ENCODE measurements at regions not wholly inside any gene's neighbourhood (a gene's known extent, or its start where the extent isn't known, plus 50 kb on each side); places are given as distances from the start of the nearest gene placed in this dataset.
"Not testable (repeated sequence)": the region's sequence is repeated elsewhere in the genome, so short reads cannot be mapped to it uniquely, and the experiment has no call there.

- Histone ChIP-seq H3K4me3 (ENCODE audit: low read length in 2 of 2) (no peak overlapping the region), H3K4me1 (ENCODE audit: control insufficient read depth in 2 of 2, insufficient read depth in 2 of 2, low read length in 2 of 2) (no peaks in the 10 kb centered on the region), H3K27ac (ENCODE audit: low read depth in 2 of 2, low read length in 2 of 2) (no peak overlapping the region), H3K9me3 (ENCODE audit: control insufficient read depth in 2 of 2, low read length in 2 of 2) (no peaks in the 10 kb centered on the region), H3K27me3 (ENCODE audit: control insufficient read depth in 2 of 2, insufficient read depth in 2 of 2, low read length in 2 of 2) (no peaks in the 10 kb centered on the region), H3K36me3 (ENCODE audit: control insufficient read depth in 2 of 2, insufficient read depth in 2 of 2, low read length in 2 of 2) (no peaks in the 10 kb centered on the region), H3K9ac (ENCODE audit: low read depth in 1 of 2, low read length in 2 of 2) (no peak overlapping the region)
Observed at GRCh38 chr7:108652886-108653285, 83.2 kb downstream of the DNAJB9 start.

DNA sequence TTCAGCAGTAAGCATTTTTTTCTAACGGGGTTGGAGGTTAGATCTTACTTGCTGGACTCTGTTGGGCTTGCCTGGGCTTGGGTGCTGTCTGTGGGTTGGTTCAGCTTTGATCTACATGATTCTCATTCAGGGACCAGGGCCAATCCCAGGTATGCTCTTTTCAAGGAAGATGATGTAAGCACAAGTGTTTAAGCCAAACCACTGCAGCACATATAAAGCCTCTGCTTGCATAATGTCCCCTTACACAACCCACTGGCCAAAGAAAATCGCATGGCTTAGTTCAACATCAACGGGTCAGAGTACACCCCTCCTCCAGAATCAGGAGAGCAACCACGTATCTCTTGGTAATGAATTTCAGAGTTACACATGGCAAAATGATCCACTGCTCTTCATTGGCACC lies 83.9 kb downstream of the DNAJB9 start:
- no peaks in the 10 kb centered on the region for H3K27me3 ChIP-seq (ENCODE audit: control insufficient read depth in 2 of 2, insufficient read depth in 2 of 2, low read length in 2 of 2)
- H3K9ac ChIP-seq (ENCODE audit: low read depth in 1 of 2, low read length in 2 of 2) = no peak overlapping the region
- H3K9me3 ChIP-seq (ENCODE audit: control insufficient read depth in 2 of 2, low read length in 2 of 2) = no peaks in the 10 kb centered on the region
- no peak overlapping the region for H3K4me3 ChIP-seq (ENCODE audit: low read length in 2 of 2)
- H3K36me3 ChIP-seq (ENCODE audit: control insufficient read depth in 2 of 2, insufficient read depth in 2 of 2, low read length in 2 of 2) = no peaks in the 10 kb centered on the region
- H3K4me1 ChIP-seq (ENCODE audit: control insufficient read depth in 2 of 2, insufficient read depth in 2 of 2, low read length in 2 of 2) = no peaks in the 10 kb centered on the region
- H3K27ac ChIP-seq (ENCODE audit: low read depth in 2 of 2, low read length in 2 of 2) = no peak overlapping the region

GRCh38 chr7:108657140-108657726 lies 87.6 kb downstream of the DNAJB9 start:
- not testable (repeated sequence) for H3K4me3 ChIP-seq (ENCODE audit: low read length in 2 of 2); H3K36me3 ChIP-seq (ENCODE audit: control insufficient read depth in 2 of 2, insufficient read depth in 2 of 2, low read length in 2 of 2); H3K27me3 ChIP-seq (ENCODE audit: control insufficient read depth in 2 of 2, insufficient read depth in 2 of 2, low read length in 2 of 2); H3K4me1 ChIP-seq (ENCODE audit: control insufficient read depth in 2 of 2, insufficient read depth in 2 of 2, low read length in 2 of 2); H3K27ac ChIP-seq (ENCODE audit: low read depth in 2 of 2, low read length in 2 of 2); H3K9ac ChIP-seq (ENCODE audit: low read depth in 1 of 2, low read length in 2 of 2); H3K9me3 ChIP-seq (ENCODE audit: control insufficient read depth in 2 of 2, low read length in 2 of 2)

DNA sequence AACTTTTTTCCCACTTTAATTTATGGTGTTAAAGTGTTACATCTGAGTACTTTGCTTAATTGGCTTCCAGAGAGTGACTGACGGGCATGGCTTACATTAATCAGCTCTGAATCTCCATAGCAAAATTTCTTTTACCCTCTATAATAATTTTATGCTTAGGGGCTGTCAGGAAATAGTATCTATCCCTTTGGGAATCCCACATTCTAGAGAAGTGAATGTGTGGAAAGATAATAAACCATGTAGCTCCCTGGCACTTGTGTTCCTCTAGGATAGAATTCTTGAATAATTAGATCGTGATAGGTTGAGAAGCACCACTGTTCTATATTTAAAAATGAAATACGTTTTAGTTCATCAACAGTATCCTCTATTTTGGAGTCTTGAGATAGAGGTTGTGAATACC lies 89.6 kb downstream of the DNAJB9 start:
- Histone ChIP-seq H3K9ac (ENCODE audit: low read depth in 1 of 2, low read length in 2 of 2) (no peak overlapping the region), H3K27ac (ENCODE audit: low read depth in 2 of 2, low read length in 2 of 2) (no peak overlapping the region), H3K27me3 (ENCODE audit: control insufficient read depth in 2 of 2, insufficient read depth in 2 of 2, low read length in 2 of 2) (no peaks in the 10 kb centered on the region), H3K9me3 (ENCODE audit: control insufficient read depth in 2 of 2, low read length in 2 of 2) (no peaks in the 10 kb centered on the region), H3K36me3 (ENCODE audit: control insufficient read depth in 2 of 2, insufficient read depth in 2 of 2, low read length in 2 of 2) (no peaks in the 10 kb centered on the region), H3K4me1 (ENCODE audit: control insufficient read depth in 2 of 2, insufficient read depth in 2 of 2, low read length in 2 of 2) (no peaks in the 10 kb centered on the region), H3K4me3 (ENCODE audit: low read length in 2 of 2) (no peak overlapping the region)

DNA sequence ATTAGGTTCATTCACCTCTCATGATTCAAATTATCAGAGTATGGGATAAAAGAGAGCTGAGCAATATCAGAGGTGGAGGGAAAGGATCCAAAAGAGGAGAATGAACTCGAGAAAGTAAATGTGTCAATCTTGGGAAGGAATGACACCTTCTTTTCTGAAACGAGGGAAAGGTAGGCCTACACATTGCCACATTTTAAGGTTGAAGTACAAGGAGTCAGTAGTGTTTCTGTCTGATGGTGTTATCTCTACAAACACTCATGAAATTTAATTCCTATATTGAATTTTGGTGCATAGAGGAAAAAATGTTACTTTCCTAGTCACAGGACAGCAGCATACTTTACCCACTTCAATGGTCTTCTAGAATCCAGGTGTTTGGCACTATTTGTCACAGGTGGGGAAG lies 90.2 kb downstream of the DNAJB9 start:
- Histone ChIP-seq H3K4me1 (ENCODE audit: control insufficient read depth in 2 of 2, insufficient read depth in 2 of 2, low read length in 2 of 2) (no peaks in the 10 kb centered on the region), H3K27me3 (ENCODE audit: control insufficient read depth in 2 of 2, insufficient read depth in 2 of 2, low read length in 2 of 2) (no peaks in the 10 kb centered on the region), H3K9ac (ENCODE audit: low read depth in 1 of 2, low read length in 2 of 2) (no peak overlapping the region), H3K4me3 (ENCODE audit: low read length in 2 of 2) (no peak overlapping the region), H3K36me3 (ENCODE audit: control insufficient read depth in 2 of 2, insufficient read depth in 2 of 2, low read length in 2 of 2) (no peaks in the 10 kb centered on the region), H3K27ac (ENCODE audit: low read depth in 2 of 2, low read length in 2 of 2) (no peak overlapping the region), H3K9me3 (ENCODE audit: control insufficient read depth in 2 of 2, low read length in 2 of 2) (no peaks in the 10 kb centered on the region)

GRCh38 chr7:108660465-108660864 lies 90.8 kb downstream of the DNAJB9 start:
- Histone ChIP-seq H3K9me3 (ENCODE audit: control insufficient read depth in 2 of 2, low read length in 2 of 2) (no peaks in the 10 kb centered on the region), H3K4me1 (ENCODE audit: control insufficient read depth in 2 of 2, insufficient read depth in 2 of 2, low read length in 2 of 2) (no peaks in the 10 kb centered on the region), H3K4me3 (ENCODE audit: low read length in 2 of 2) (no peak overlapping the region), H3K9ac (ENCODE audit: low read depth in 1 of 2, low read length in 2 of 2) (no peak overlapping the region), H3K27me3 (ENCODE audit: control insufficient read depth in 2 of 2, insufficient read depth in 2 of 2, low read length in 2 of 2) (no peaks in the 10 kb centered on the region), H3K27ac (ENCODE audit: low read depth in 2 of 2, low read length in 2 of 2) (no peak overlapping the region), H3K36me3 (ENCODE audit: control insufficient read depth in 2 of 2, insufficient read depth in 2 of 2, low read length in 2 of 2) (no peaks in the 10 kb centered on the region)

- Histone ChIP-seq H3K4me1 (ENCODE audit: control insufficient read depth in 2 of 2, insufficient read depth in 2 of 2, low read length in 2 of 2) (no peaks in the 10 kb centered on the region), H3K27ac (ENCODE audit: low read depth in 2 of 2, low read length in 2 of 2) (no peak overlapping the region), H3K36me3 (ENCODE audit: control insufficient read depth in 2 of 2, insufficient read depth in 2 of 2, low read length in 2 of 2) (no peaks in the 10 kb centered on the region), H3K9me3 (ENCODE audit: control insufficient read depth in 2 of 2, low read length in 2 of 2) (no peaks in the 10 kb centered on the region), H3K27me3 (ENCODE audit: control insufficient read depth in 2 of 2, insufficient read depth in 2 of 2, low read length in 2 of 2) (no peaks in the 10 kb centered on the region), H3K9ac (ENCODE audit: low read depth in 1 of 2, low read length in 2 of 2) (no peak overlapping the region), H3K4me3 (ENCODE audit: low read length in 2 of 2) (no peak overlapping the region)
Observed at GRCh38 chr7:108662783-108663362, 93.2 kb downstream of the DNAJB9 start.

DNA sequence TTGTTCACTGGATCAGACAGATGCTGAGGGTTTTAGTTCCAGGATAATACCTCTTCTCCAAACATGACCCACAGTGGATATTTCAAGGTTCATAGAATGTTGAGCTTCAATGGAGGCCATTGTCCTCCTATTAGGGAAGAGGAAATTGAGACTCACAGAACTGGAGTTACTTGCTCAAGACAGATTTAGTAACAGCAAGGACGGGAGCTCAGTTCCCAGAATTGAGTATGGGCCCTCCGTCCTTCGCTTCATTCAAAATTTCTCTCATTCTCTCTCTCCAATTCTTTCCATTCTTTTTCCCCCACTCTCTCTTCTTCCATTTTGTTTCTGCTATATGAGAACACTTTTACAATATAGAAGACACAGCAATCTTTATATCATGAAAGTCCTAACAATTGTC lies 94.0 kb downstream of the DNAJB9 start:
- Histone ChIP-seq H3K36me3 (ENCODE audit: control insufficient read depth in 2 of 2, insufficient read depth in 2 of 2, low read length in 2 of 2) (no peaks in the 10 kb centered on the region), H3K9ac (ENCODE audit: low read depth in 1 of 2, low read length in 2 of 2) (no peak overlapping the region), H3K27ac (ENCODE audit: low read depth in 2 of 2, low read length in 2 of 2) (no peak overlapping the region), H3K4me3 (ENCODE audit: low read length in 2 of 2) (no peak overlapping the region), H3K9me3 (ENCODE audit: control insufficient read depth in 2 of 2, low read length in 2 of 2) (no peaks in the 10 kb centered on the region), H3K27me3 (ENCODE audit: control insufficient read depth in 2 of 2, insufficient read depth in 2 of 2, low read length in 2 of 2) (no peaks in the 10 kb centered on the region), H3K4me1 (ENCODE audit: control insufficient read depth in 2 of 2, insufficient read depth in 2 of 2, low read length in 2 of 2) (no peaks in the 10 kb centered on the region)

- Histone ChIP-seq H3K27ac (ENCODE audit: low read depth in 2 of 2, low read length in 2 of 2) (no peak overlapping the region), H3K9ac (ENCODE audit: low read depth in 1 of 2, low read length in 2 of 2) (no peak overlapping the region), H3K36me3 (ENCODE audit: control insufficient read depth in 2 of 2, insufficient read depth in 2 of 2, low read length in 2 of 2) (no peaks in the 10 kb centered on the region), H3K4me3 (ENCODE audit: low read length in 2 of 2) (no peak overlapping the region), H3K27me3 (ENCODE audit: control insufficient read depth in 2 of 2, insufficient read depth in 2 of 2, low read length in 2 of 2) (no peaks in the 10 kb centered on the region), H3K4me1 (ENCODE audit: control insufficient read depth in 2 of 2, insufficient read depth in 2 of 2, low read length in 2 of 2) (no peaks in the 10 kb centered on the region), H3K9me3 (ENCODE audit: control insufficient read depth in 2 of 2, low read length in 2 of 2) (no peaks in the 10 kb centered on the region)
Observed at GRCh38 chr7:108667216-108667615, 97.5 kb downstream of the DNAJB9 start.

DNA sequence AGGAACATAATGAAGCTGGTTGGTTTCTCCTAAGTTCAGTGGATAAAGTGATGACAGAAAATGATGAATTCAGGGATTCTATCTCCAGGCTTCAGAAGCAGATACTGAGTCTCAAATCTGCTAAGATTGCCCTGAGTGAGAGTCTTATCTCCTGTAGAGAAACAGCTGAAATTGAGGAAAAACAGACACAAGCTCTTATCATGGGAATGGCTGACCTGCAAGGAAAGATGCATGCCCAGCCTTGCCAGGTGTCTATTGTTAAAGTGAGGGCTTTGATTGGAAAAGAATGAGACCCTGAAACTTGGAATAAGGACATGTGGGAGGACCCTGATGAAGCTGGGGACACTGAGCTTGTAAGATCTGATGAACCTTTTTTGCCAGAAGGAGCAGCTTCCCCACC lies 100.3 kb downstream of the DNAJB9 start:
- Histone ChIP-seq H3K9me3 (ENCODE audit: control insufficient read depth in 2 of 2, low read length in 2 of 2) (no peaks in the 10 kb centered on the region), H3K36me3 (ENCODE audit: control insufficient read depth in 2 of 2, insufficient read depth in 2 of 2, low read length in 2 of 2) (no peaks in the 10 kb centered on the region), H3K27me3 (ENCODE audit: control insufficient read depth in 2 of 2, insufficient read depth in 2 of 2, low read length in 2 of 2) (no peaks in the 10 kb centered on the region), H3K4me3 (ENCODE audit: low read length in 2 of 2) (no peak overlapping the region), H3K4me1 (ENCODE audit: control insufficient read depth in 2 of 2, insufficient read depth in 2 of 2, low read length in 2 of 2) (no peaks in the 10 kb centered on the region), H3K27ac (ENCODE audit: low read depth in 2 of 2, low read length in 2 of 2) (no peak overlapping the region), H3K9ac (ENCODE audit: low read depth in 1 of 2, low read length in 2 of 2) (no peak overlapping the region)

DNA sequence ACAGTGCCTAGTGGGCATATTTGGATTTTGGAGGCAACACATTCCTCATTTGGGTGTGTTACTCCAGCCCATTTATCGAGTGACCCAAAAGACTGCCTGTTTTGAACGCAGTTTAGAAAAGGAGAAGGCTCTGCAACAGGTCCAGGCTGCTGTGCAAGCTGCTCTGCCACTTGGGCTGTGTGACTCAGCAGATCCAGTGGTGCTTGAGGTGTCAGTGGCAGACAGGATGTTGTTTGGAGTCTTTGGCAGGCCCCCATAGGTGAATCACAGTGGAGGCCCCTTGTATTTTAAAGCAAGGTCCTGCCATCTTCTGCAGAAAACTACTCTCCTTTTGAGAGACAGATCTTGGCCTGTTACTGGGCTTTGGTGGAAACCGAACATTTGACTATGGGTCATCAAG lies 104.0 kb downstream of the DNAJB9 start:
- H3K9ac ChIP-seq (ENCODE audit: low read depth in 1 of 2, low read length in 2 of 2); H3K4me1 ChIP-seq (ENCODE audit: control insufficient read depth in 2 of 2, insufficient read depth in 2 of 2, low read length in 2 of 2); H3K36me3 ChIP-seq (ENCODE audit: control insufficient read depth in 2 of 2, insufficient read depth in 2 of 2, low read length in 2 of 2); H3K27me3 ChIP-seq (ENCODE audit: control insufficient read depth in 2 of 2, insufficient read depth in 2 of 2, low read length in 2 of 2); H3K9me3 ChIP-seq (ENCODE audit: control insufficient read depth in 2 of 2, low read length in 2 of 2); H3K27ac ChIP-seq (ENCODE audit: low read depth in 2 of 2, low read length in 2 of 2); H3K4me3 ChIP-seq (ENCODE audit: low read length in 2 of 2): not testable (repeated sequence)

Data from mucosa of rectum (tissue), 2 donors.